Jurkat, Clone E6-1 (cell line): ENCODE measurements at regions not wholly inside any gene's neighbourhood (a gene's known extent, or its start where the extent isn't known, plus 50 kb on each side); places are given as distances from the start of the nearest gene placed in this dataset.

Experiments used
- DNase-seq: peaks from one replicate; pipeline ENCODE4 v3.0.0-alpha.2; 2011; ENCODE audit warnings: low read depth, low spot score
- H3K4me3 ChIP-seq: 2 replicates; pipeline ENCODE4 v1.5.1; 2011; ENCODE audit warnings: mild to moderate bottlenecking, low read length, control low read depth, moderate library complexity

DNA sequence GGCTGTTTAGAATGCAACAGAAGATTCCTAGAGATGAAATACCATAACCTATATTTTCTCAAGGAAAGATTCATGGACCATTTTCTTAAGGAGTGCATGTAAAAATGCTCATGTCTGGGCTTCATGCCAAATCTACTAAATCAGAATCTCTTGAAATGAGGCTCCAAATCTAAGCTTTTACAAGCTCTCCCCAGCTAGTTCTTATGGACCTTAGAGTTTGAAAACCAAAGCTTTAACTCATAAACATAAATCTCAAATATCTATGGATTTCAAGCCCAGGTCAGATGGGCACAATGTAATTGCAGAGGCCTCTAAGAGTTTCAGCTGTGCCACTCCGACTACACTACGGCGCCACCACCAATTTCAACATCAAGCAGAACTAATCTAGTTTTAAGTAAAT, 117.3 kb upstream of the CAND1 start:
- DNase-seq, result no peak
- no peak overlapping the region for H3K4me3 ChIP-seq

DNA sequence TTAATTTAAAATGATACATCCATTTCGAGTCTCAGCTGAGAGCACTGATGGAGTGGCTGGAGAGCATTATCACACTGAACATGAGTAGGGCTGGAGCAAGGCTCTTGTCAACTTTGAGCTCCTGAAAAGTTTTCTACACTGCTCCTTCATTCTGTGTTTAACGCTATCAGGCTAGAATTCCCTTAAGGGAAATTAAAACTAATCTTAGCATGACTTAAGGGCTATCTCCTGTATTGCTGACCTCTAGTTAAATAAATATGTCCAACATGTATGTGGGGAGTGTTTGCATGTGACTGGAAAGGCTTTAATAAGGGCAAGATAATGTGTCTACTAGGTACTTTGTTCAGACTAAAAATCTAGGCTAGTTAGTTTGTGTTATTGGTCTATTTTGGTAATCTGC, 116.7 kb upstream of the CAND1 start:
- no peak overlapping the region for H3K4me3 ChIP-seq
- no peak for DNase-seq

DNA sequence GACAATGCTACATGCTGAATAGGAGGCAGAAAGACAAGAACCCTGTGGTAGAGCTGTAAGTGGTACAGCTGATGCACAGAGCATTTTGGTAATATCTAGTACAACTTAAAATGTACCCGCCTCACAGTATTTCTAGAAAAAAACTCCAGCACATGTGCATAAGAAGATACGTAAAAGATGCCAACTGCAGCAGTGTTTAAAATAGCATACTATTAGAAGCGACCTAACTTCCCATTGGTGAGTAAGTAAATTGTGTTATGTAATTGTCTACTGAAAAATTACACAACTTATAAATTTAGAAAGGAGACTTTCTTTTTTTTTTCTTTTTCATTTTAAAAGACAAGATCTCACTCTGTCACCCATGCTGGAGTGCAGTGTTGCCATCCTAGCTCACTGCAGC, 114.3 kb upstream of the CAND1 start:
- DNase-seq, result no peak
- no peak overlapping the region for H3K4me3 ChIP-seq

DNA sequence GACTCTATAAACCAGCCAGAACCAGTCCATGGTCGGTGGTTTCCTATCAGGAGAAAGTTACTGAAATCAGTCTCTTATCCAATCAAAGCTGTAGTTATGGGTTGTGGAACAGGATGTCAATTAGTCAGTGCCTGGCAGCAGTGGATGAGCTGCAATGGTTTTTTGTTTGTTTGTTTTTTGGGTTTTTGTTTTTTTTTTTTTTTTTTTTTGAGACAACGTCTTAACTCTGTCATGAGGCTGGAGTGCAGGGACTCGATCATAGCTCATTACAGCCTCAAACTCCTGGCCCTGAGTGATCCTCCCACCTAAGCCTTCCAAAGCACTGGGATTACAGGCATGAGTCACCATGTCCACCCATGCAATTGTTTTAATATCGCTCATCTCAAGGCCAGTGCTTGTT, 113.3 kb upstream of the CAND1 start:
- H3K4me3 ChIP-seq, result no peak overlapping the region
- DNase-seq, result no peak

DNA sequence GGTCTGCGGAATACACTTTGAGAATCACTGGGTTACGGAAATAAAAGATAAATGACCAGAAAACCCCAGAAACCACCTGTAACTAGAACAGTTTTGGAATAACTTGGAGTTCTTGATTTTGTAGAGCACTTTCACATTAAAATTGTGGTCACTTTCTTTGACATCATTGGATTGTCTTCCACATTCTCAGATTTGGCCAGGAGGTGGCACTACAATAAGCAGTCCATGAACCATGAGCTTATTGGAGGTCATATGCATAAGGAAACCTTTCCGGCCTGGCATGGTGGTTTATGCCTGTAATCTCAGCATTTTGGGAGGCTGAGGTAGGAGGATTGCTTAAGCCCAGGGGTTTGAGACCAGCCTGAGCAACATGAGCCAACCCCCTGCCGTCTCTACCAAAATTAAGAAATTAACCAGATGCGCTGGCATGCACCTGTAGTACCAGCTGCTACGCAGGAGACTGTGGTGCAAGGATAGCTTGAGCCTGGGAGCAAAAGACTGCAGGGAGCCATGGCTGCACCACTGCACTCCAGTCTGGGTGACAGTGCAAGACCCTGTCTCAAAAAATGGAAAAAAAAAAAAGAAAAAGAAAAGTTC, 107.7 kb upstream of the CAND1 start:
- peak; percentile 28 for DNase-seq
- H3K4me3 ChIP-seq, result no peak overlapping the region

DNA sequence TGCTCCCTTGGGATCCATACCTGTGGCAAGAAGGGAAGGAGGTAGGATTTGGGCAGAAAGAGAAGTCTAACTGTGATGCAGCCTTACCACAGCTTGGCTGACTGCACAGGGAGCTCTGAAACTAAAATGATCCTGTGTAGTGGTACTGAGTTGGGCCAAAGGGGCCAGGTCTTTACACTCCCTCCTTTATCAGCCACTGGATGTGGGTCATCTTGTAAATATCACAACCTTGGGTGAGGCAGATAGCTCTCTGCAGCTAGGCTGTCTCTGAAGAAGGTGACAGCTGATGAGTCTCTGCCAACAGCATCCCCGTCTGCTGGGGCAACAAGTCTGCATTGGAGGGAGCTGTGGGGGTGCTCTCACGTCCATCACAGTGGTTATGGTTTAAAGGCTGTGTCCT, 95.9 kb upstream of the CAND1 start:
- H3K4me3 ChIP-seq, result no peak overlapping the region
- no peak for DNase-seq

DNA sequence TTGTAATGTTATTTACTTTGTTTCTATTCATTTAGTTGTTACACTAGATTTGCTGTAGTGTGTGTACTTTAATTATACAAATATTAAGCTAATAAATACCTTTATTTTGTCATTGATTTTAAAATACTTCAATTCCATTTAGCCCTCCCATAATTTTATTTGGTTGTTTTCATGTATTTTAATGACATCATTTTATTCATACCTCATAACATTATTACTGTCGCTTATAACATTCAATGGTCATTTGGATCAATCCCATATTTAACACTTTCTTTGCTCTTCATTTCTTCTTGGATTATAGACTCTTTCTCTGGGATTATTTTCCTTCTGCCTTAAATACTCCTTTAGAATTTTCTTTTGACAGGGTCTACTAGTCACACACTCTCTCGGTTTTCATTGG, 86.6 kb upstream of the CAND1 start:
- no peak for DNase-seq
- no peak overlapping the region for H3K4me3 ChIP-seq

DNA sequence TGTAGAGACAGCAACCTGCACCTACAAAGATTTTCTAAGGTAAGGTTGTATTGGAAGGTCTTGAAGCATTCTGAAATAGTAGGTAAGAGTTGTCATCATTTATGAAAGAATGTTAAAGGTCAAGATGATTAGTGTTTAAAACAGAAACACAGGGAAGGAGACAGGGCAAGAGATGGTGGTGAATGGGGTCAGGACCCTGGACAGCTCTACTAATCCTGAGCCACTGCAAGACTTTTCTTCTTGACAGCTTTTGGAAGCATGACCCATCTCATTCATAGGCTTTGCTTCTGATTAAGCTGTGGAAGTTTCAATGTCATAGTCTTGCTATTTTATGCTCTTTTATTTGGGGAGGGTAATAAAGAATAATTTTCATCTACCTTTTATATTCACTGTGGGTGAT, 75.5 kb upstream of the CAND1 start:
- no peak overlapping the region for H3K4me3 ChIP-seq
- peak; percentile 24 for DNase-seq

DNA sequence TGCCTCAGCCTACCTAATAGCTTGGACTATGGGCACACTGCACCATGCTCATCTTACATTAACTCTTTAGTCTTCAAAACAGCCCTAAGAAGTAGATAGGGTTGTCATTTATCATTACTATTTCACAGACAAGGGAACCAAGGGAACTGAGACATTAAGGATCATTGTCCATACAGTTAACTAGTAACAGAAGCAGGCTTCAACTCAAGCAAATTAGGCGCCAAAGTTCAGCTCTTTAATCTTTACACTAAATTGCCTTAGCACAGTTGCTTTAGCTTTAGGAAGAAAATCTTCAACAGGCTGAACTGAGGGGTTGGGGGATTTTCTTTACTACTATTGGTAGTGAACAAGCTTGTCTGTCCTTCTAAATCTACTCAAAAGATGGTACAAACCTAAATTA, 68.8 kb upstream of the CAND1 start:
- no peak for DNase-seq
- H3K4me3 ChIP-seq, result no peak overlapping the region

DNA sequence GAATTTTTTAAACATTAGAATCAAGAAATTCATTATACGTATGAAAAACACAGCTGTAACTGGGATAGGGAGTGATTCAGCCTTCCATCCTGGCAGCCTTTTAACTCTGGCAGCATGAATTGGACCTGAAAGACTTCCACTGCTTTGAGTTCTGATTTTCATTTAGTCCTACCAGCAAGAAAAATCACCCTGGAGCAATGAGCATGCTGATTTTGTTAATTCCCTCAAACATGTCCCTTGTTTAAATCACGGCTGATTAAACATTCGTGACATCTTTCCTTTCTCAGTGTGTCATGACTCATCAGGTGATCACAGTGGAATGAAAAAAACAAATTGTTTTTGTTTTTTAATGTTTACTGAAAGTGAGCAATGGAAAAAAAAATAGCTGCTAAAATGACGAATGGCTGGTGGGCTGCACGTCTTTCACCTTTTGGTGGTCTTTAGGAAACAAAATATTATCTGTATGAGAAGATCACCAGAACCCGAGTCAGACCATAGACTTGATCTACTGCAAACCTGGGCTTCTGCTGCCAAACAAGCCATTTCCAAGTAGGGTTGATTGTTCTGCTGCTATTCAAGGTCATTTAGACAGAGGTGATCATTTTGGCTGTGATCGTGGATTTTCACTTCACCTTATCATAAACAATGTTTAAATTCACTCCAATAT, 67.0 kb upstream of the CAND1 start:
- no peak for DNase-seq
- H3K4me3 ChIP-seq, result no peak overlapping the region

DNA sequence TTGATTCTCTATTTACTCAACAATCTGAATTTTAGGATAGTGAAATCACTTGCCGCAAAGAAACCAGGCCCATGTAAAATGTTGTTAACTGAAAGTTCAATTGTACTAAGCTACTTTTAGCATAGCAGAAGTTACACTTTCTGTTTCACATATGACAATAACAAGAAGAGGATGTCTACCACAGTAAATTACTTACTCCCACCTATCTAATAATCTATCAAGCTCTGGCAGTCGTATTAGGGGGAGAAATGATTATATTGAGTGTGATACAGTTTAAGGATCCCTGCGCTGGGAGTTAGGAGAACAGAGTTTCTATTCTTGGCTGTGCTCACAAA, 66.5 kb upstream of the CAND1 start:
- DNase-seq, result no peak
- H3K4me3 ChIP-seq, result no peak overlapping the region

DNA sequence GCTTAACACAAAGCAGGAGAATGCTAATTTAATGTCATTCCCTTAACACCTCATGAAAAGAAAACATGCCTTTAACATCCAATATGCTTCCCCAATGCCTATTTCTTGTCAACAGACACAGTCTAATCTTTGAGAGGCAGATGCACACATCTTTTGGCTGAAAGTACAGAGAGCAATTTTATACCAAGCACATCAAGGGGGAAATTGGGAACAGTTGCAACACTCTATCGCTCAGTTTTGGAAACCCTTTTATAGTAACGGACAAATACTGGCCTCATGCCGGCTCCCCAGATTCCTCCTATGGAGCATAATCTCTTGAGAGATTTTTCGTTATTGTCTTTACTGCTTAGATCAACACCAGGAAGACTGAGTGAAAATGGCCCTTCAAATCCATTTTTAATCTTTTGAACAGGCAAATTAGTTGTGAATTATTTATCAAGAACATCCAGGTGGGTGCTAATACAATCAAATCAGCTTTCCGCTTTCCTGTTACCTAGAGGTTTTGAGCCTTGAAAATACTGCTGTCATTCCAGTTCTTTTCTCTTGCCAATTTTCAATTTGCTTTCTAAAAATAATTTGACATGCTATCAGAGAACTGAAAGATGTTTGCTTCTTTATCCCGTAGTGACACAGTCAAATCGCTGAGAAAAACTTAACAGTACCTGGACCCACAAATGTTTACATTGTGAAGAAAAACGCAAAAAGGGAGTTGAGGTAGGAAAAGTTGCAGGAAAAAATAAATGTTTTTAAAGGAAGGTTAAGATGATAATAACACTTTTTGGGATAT, 60.7 kb upstream of the CAND1 start:
- DNase-seq, result no peak
- no peak overlapping the region for H3K4me3 ChIP-seq

DNA sequence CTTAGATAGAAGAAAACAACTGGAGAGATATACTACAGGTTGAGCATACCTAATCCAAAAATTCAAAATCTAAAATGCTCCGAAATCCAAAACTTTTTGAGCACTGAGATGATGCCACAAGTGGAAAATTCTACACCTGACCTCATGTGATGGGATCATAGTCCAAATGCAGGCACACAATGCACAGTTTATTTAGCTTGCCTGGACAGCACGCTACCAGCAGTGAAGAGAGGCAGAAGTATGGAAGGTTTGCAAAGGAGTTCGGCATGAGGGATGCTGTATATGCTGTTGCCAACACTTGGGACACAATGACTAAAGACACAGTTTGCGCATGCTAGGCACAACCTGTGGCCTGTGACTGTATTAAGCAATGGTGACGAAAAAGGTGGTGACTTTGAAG, 58.1 kb upstream of the CAND1 start:
- no peak overlapping the region for H3K4me3 ChIP-seq
- DNase-seq, result no peak

DNA sequence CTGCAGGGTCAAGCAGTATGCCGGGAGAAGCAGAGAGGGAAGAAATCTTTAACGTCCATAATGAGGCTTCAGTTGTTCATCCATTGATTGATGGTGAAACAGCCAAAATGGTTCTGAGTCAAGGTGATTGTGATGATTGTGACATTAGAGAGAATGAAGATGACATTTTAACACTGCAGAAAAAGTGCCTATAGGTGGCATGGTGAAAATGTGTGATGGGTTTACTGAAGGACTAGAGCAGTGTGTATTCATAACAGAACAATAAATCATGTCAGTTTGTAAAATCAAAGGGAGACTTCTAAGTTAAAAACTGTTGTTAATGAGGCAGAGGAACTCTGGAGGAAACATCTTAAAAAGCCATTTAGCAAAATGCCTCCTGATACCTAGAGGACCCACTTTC, 57.7 kb upstream of the CAND1 start:
- DNase-seq, result no peak

DNA sequence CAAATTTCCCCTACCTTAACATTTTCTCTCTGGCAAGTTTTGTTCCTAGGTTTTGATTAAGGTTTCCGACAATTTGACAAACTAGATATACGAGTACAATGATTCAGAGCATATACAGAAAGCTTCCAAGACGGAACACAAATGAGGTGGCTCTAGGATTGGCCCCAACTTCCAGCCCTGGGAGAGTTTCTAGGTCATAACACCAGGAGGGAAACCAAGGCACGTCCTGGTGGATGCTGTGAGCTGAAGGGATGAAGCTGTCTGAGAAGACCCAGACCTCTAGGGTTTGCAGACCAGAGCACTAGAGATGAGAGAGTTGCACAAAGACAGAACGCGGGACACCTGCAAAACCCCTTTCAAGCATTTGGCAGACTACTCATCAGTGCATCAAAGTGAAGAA, 51.5 kb upstream of the CAND1 start:
- H3K4me3 ChIP-seq, result no peak overlapping the region

More for the DNA sequence above, 57.7 kb upstream of the CAND1 start:
- no peak overlapping the region for H3K4me3 ChIP-seq

More for the DNA sequence above, 51.5 kb upstream of the CAND1 start:
- DNase-seq, result no peak
